HepG2 (cell line): ENCODE measurements at regions not wholly inside any gene's neighbourhood (a gene's known extent, or its start where the extent isn't known, plus 50 kb on each side); places are given as distances from the start of the nearest gene placed in this dataset.

ENCODE experiments used
- ATAC-seq: fragments of 200-7000 bp; cut with Tn5 transposase; 3 replicates; pipeline ENCODE4 v1.9.1; 2020; ENCODE audit warnings: mild to moderate bottlenecking, moderate library complexity
- BruUV-seq: library from RNA; stranded (reverse); fragments of 400-500 nt; replicated peaks from 2 replicates; lab custom pipeline; 2021; lab: Mats Ljungman, UMichigan
- CTCF ChIA-PET: fragments of 300-600 bp; formaldehyde crosslinking; extraction: SDS; loops from one replicate; lab custom pipeline; 2021; ENCODE audit warnings: low total read pairs, inconsistent platforms, low intra/inter-chr PET ratio; lab: Yijun Ruan, JAX
- POLR2A ChIA-PET: fragments of 350-600 bp; sonication (Branson Sonifier 250); formaldehyde crosslinking; loops from one replicate; lab custom pipeline; 2020; ENCODE audit warnings: antibody characterized with exemption, inconsistent platforms; lab: Yijun Ruan, JAX
- DNase-seq: peaks from one replicate; pipeline ENCODE4 v3.0.0-alpha.2; 2015; ENCODE audit warnings: low spot score
- FAIRE-seq: peaks from 3 replicates; lab custom pipeline; 2011; peaks lifted over from hg19 to GRCh38; lab: Jason Lieb, UNC
- H2AFZ ChIP-seq: one replicate; pipeline ENCODE4 v1.6.1; 2011; ENCODE audit warnings: low read length, inconsistent platforms
- H3K27ac ChIP-seq: fragments of 300-600 bp; 3 replicates; pipeline ENCODE4 v1.8.0; 2011; ENCODE audit warnings: mixed run types, mild to moderate bottlenecking, mixed read lengths, low read length, inconsistent platforms; ENCODE audit not compliant: insufficient read depth; ENCODE audit errors: extremely low read length
- H3K27me3 ChIP-seq, 2 experiments: fragments of 200-600 bp in 1 of 2; 2 replicates in 1 of 2; 3 replicates in 1 of 2; pipeline versions ENCODE4 v1.6.0 to v1.8.0; 2011; ENCODE audit warnings: low read length in 2 of 2, mild to moderate bottlenecking in 2 of 2, moderate library complexity in 2 of 2, inconsistent platforms in 1 of 2; ENCODE audit not compliant: insufficient read depth in 2 of 2, control insufficient read depth in 1 of 2
- H3K36me3 ChIP-seq, 2 experiments: fragments of 200-600 bp in 1 of 2; replicated peaks in 1 of 2; 2 replicates in 1 of 2; 3 replicates in 1 of 2; pipeline versions ENCODE4 v1.5.1 to v1.8.0; 2011; ENCODE audit warnings: low read length in 2 of 2, inconsistent platforms in 1 of 2; ENCODE audit not compliant: insufficient read depth in 2 of 2, control insufficient read depth in 1 of 2
- H3K4me1 ChIP-seq: 2 replicates; pipeline ENCODE4 v1.5.1; 2012; ENCODE audit warnings: low read length, inconsistent platforms; ENCODE audit not compliant: insufficient read depth
- H3K4me2 ChIP-seq: 2 replicates; pipeline ENCODE4 v1.6.0; 2011; ENCODE audit warnings: low read depth, low read length, inconsistent platforms
- H3K4me3 ChIP-seq, 3 experiments: fragments of 200-600 bp in 1 of 3; sonication (generic), shearing (Covaris generic) in 1 of 3; replicated peaks in 1 of 3; 2 replicates each; pipeline ENCODE4 v1.5.1; 2011 to 2016; ENCODE audit warnings: low read length in 3 of 3, inconsistent platforms in 2 of 3, low read depth in 2 of 3, mild to moderate bottlenecking in 2 of 3, control low read depth in 1 of 3, mixed read lengths in 1 of 3; ENCODE audit not compliant: insufficient read depth in 1 of 3
- H3K79me2 ChIP-seq: one replicate; pipeline ENCODE4 v1.6.1; 2011; ENCODE audit warnings: low read length, inconsistent platforms; ENCODE audit not compliant: insufficient read depth
- H3K9ac ChIP-seq: 2 replicates; pipeline ENCODE4 v1.6.0; 2011; ENCODE audit warnings: mild to moderate bottlenecking, low read depth, low read length, inconsistent platforms; ENCODE audit not compliant: insufficient read depth
- H3K9me3 ChIP-seq: 2 replicates; pipeline ENCODE4 v1.5.1; 2012; ENCODE audit warnings: mild to moderate bottlenecking, low read length
- H4K20me1 ChIP-seq: 2 replicates; pipeline ENCODE4 v1.6.0; 2011; ENCODE audit warnings: inconsistent platforms, mild to moderate bottlenecking, low read length, moderate library complexity; ENCODE audit not compliant: insufficient read depth
- ARNT ChIP-seq: fragments of 450-650 bp; IDR thresholded peaks from 2 replicates; pipeline ENCODE4 v1.6.1; 2017
- EZH2 ChIP-seq: conservative IDR thresholded peaks from 2 replicates; pipeline ENCODE4 v1.6.1; 2012; ENCODE audit warnings: mild to moderate bottlenecking, low read depth, low read length, moderate library complexity
- FOSL2 ChIP-seq: sonication (generic); formaldehyde crosslinking; IDR thresholded peaks from 2 replicates; pipeline ENCODE4 v1.4.0; 2020; ENCODE audit warnings: missing genetic modification reagents
- FOXC1 ChIP-seq: sonication (generic); formaldehyde crosslinking; IDR thresholded peaks from 2 replicates; pipeline ENCODE4 v1.8.0; 2022; ENCODE audit warnings: mild to moderate bottlenecking, missing genetic modification reagents, borderline replicate concordance
- GTF3A ChIP-seq: sonication (generic); formaldehyde crosslinking; conservative IDR thresholded peaks from 2 replicates; pipeline ENCODE4 v1.4.0; 2020; ENCODE audit warnings: mild to moderate bottlenecking, missing genetic modification reagents
- HOXA3 ChIP-seq: sonication (generic); formaldehyde crosslinking; IDR thresholded peaks from 2 replicates; pipeline ENCODE4 v1.5.0; 2020; ENCODE audit warnings: missing genetic modification reagents
- MZF1 ChIP-seq: sonication (generic); formaldehyde crosslinking; IDR thresholded peaks from 2 replicates; pipeline ENCODE4 v1.8.1; 2023; ENCODE audit warnings: mild to moderate bottlenecking, missing genetic modification reagents, borderline replicate concordance
- PBX2 ChIP-seq: IDR thresholded peaks from 2 replicates; pipeline ENCODE4 v1.6.1; 2016; ENCODE audit warnings: control low read depth
- SIX1 ChIP-seq: sonication (generic); formaldehyde crosslinking; IDR thresholded peaks from 2 replicates; pipeline ENCODE4 v1.4.0; 2020; ENCODE audit warnings: missing genetic modification reagents, borderline replicate concordance
- TBX2 ChIP-seq: sonication (generic); formaldehyde crosslinking; IDR thresholded peaks from 2 replicates; pipeline ENCODE4 v1.5.0; 2020; ENCODE audit warnings: missing genetic modification reagents, mild to moderate bottlenecking, borderline replicate concordance
- YY1 ChIP-seq: IDR thresholded peaks from 2 replicates; pipeline ENCODE4 v1.6.1; 2011; ENCODE audit warnings: low read length, low read depth, moderate library complexity, mild to moderate bottlenecking; ENCODE audit not compliant: insufficient read depth, insufficient replicate concordance
- ZBTB3 ChIP-seq: sonication (generic); formaldehyde crosslinking; IDR thresholded peaks from 2 replicates; pipeline ENCODE4 v1.4.0; 2020; ENCODE audit warnings: low read depth, mild to moderate bottlenecking, moderate library complexity, missing genetic modification reagents, borderline replicate concordance
- ZNF274 ChIP-seq: sonication (generic); formaldehyde crosslinking; IDR thresholded peaks from 2 replicates; pipeline ENCODE4 v1.5.1; 2020; ENCODE audit warnings: mild to moderate bottlenecking, missing genetic modification reagents
- ZNF318 ChIP-seq: sonication (generic); formaldehyde crosslinking; IDR thresholded peaks from 2 replicates; pipeline ENCODE4 v1.4.0; 2020; ENCODE audit warnings: mild to moderate bottlenecking, missing genetic modification reagents
- ZNF567 ChIP-seq: sonication (generic); formaldehyde crosslinking; IDR thresholded peaks from 2 replicates; pipeline ENCODE4 v1.8.1; 2023; ENCODE audit warnings: mild to moderate bottlenecking, missing genetic modification reagents, borderline replicate concordance
- ZNF766 ChIP-seq: sonication (generic); formaldehyde crosslinking; IDR thresholded peaks from 2 replicates; pipeline ENCODE4 v1.5.0; 2020; ENCODE audit warnings: missing genetic modification reagents, borderline replicate concordance
- ZNF777 ChIP-seq: sonication (generic); formaldehyde crosslinking; IDR thresholded peaks from 2 replicates; pipeline ENCODE4 v1.4.0; 2020; ENCODE audit warnings: missing genetic modification reagents
- WGBS: methylation state at CpG from one replicate; pipeline ENCODE4 v1.1.6; 2017; ENCODE audit warnings: low lambda C conversion rate; 5-methylcytosine and 5-hydroxymethylcytosine counted together
- in situ Hi-C: cut with HindIII; loops from 2 replicates; pipeline ENCODE4 v1.10.0; 2017; ENCODE audit warnings: low pct_unique_long_range_greater_than_20kb; ENCODE audit not compliant: extremely low pct_ligation_motif_present
- intact Hi-C: fragments of 100-400 bp; cut with micrococcal nuclease; formaldehyde crosslinking; loops from one replicate; pipeline ENCODE4 v1.10.0; 2022; ENCODE audit not compliant: unreplicated experiment

GRCh38 chr17:5869041-5869745 is 201.0 kb upstream of the WSCD1 start:
- H3K4me2 ChIP-seq: no peak overlapping the region
- no peak for FAIRE-seq
- no peaks in the 10 kb centered on the region for H3K79me2 ChIP-seq
- no TSS peak for BruUV-seq
- in situ Hi-C loops (no loop called here), intact Hi-C loops (no loop called here)
- H3K4me3 ChIP-seq: no peak overlapping the region
- DNase-seq: no peak
- no peak for ATAC-seq
- ChIA-PET CTCF (no interaction called here), POLR2A (no interaction called here)
- H2AFZ ChIP-seq: no peak overlapping the region
- no peaks in the 10 kb centered on the region for H4K20me1 ChIP-seq
- no peaks in the 10 kb centered on the region for H3K9me3 ChIP-seq
- H3K9ac ChIP-seq: no peak overlapping the region
- H3K4me1 ChIP-seq: no peaks in the 10 kb centered on the region
- WGBS: 60% methylated on average over 12 of the region's 12 CpGs
- H3K36me3 ChIP-seq: no peaks in the 10 kb centered on the region
- H3K27me3 ChIP-seq: no peaks in the 10 kb centered on the region
- H3K27ac ChIP-seq: no peak overlapping the region
- TF ChIP-seq YY1 (no peak), FOSL2 (no peak), SIX1 (CRISPR knock-in tag) (no peak), ZNF274 (CRISPR knock-in tag) (no peak), ZNF318 (CRISPR knock-in tag) (no peak), ZNF567 (no peak), PBX2 (no peak), FOXC1 (CRISPR knock-in tag) (no peak), ZNF766 (no peak), EZH2 (no peak), ARNT (no peak), ZBTB3 (CRISPR knock-in tag) (no peak), MZF1 (CRISPR knock-in tag) (no peak), HOXA3 (CRISPR knock-in tag) (no peak), TBX2 (CRISPR knock-in tag) (no peak), GTF3A (CRISPR knock-in tag) (no peak), ZNF777 (CRISPR knock-in tag) (no peak)
